ENCODE measurements at regions not wholly inside any gene's neighbourhood (a gene's known extent, or its start where the extent isn't known, plus 50 kb on each side); places are given as distances from the start of the nearest gene placed in this dataset.

- no peak for DNase-seq
- peaks cover 0 to 1% (median 0%) of the 10 kb centered on the region in 3 donors for H3K27me3 Mint-ChIP-seq (ENCODE audit: low read depth in 3 of 3)
- H3K4me1 Mint-ChIP-seq, result peaks cover 0 to 21% of the 10 kb centered on the region in 2 donors
- no peaks in the 10 kb centered on the region for H3K9me3 Mint-ChIP-seq
- H3K4me3 Mint-ChIP-seq, result no peak overlapping the region
- no peak overlapping the region for H3K27ac Mint-ChIP-seq
- H3K36me3 Mint-ChIP-seq, result peaks cover 0 to 3% (median 0%) of the 10 kb centered on the region in 3 donors
These were observed 262.0 kb upstream of the FERD3L start for GRCh38 chr7:19407270-19407669.

- H3K36me3 Mint-ChIP-seq, result no peaks in the 10 kb centered on the region
- H3K27me3 Mint-ChIP-seq (ENCODE audit: low read depth in 3 of 3), result peaks cover 0 to 1% (median 0%) of the 10 kb centered on the region in 3 donors
- peak overlapping the region in 1 of 6 donors; percentile 13 for H3K27ac Mint-ChIP-seq
- peaks cover 0 to 21% of the 10 kb centered on the region in 2 donors for H3K4me1 Mint-ChIP-seq
- DNase-seq, result no peak
- peak overlapping the region; percentile 65 to 85 (median 70) for H3K4me3 Mint-ChIP-seq
- no peaks in the 10 kb centered on the region for H3K9me3 Mint-ChIP-seq
These were observed 260.3 kb upstream of the FERD3L start for GRCh38 chr7:19405541-19405940.

GRCh38 chr7:19404912-19405329 lies 259.7 kb upstream of the FERD3L start:
- Mint-ChIP-seq H3K27ac (peak overlapping the region in 3 of 6 donors; percentile 0 to 53 (median 13)), H3K4me1 (peaks cover 0 to 21% of the 10 kb centered on the region in 2 donors), H3K4me3 (peak overlapping the region; percentile 65 to 85 (median 70)), H3K36me3 (no peaks in the 10 kb centered on the region), H3K9me3 (no peaks in the 10 kb centered on the region), H3K27me3 (ENCODE audit: low read depth in 3 of 3) (peaks cover 0 to 1% (median 0%) of the 10 kb centered on the region in 3 donors)
- DNase-seq, result peak; percentile 15 to 28 (median 23)

- no peak overlapping the region for H3K4me3 Mint-ChIP-seq
- H3K4me1 Mint-ChIP-seq, result peaks cover 3 to 26% of the 10 kb centered on the region in 2 donors
- no peaks in the 10 kb centered on the region for H3K9me3 Mint-ChIP-seq
- H3K27ac Mint-ChIP-seq, result no peak overlapping the region
- H3K27me3 Mint-ChIP-seq (ENCODE audit: low read depth in 3 of 3), result peaks cover 0 to 1% (median 0%) of the 10 kb centered on the region in 3 donors
- no peak for DNase-seq
- H3K36me3 Mint-ChIP-seq, result no peaks in the 10 kb centered on the region
These were observed 258.5 kb upstream of the FERD3L start for GRCh38 chr7:19403691-19404090.

GRCh38 chr7:19401461-19401860 lies 256.2 kb upstream of the FERD3L start:
- no peaks in the 10 kb centered on the region for H3K36me3 Mint-ChIP-seq
- peaks cover 20 to 41% of the 10 kb centered on the region in 2 donors for H3K4me1 Mint-ChIP-seq
- H3K4me3 Mint-ChIP-seq, result no peak overlapping the region
- peaks cover 0 to 1% (median 0%) of the 10 kb centered on the region in 3 donors for H3K27me3 Mint-ChIP-seq (ENCODE audit: low read depth in 3 of 3)
- no peak overlapping the region for H3K27ac Mint-ChIP-seq
- no peaks in the 10 kb centered on the region for H3K9me3 Mint-ChIP-seq
- DNase-seq, result no peak

GRCh38 chr7:19400758-19401254 lies 255.6 kb upstream of the FERD3L start:
- no peak for DNase-seq
- no peaks in the 10 kb centered on the region for H3K9me3 Mint-ChIP-seq
- H3K27ac Mint-ChIP-seq, result no peak overlapping the region
- peaks cover 20 to 36% of the 10 kb centered on the region in 2 donors for H3K4me1 Mint-ChIP-seq
- H3K4me3 Mint-ChIP-seq, result no peak overlapping the region
- H3K36me3 Mint-ChIP-seq, result no peaks in the 10 kb centered on the region
- H3K27me3 Mint-ChIP-seq (ENCODE audit: low read depth in 3 of 3), result no peaks in the 10 kb centered on the region

GRCh38 chr7:19397911-19398310 lies 252.7 kb upstream of the FERD3L start:
- peaks cover 0 to 3% (median 0%) of the 10 kb centered on the region in 3 donors for H3K27me3 Mint-ChIP-seq (ENCODE audit: low read depth in 3 of 3)
- peaks cover 20% of the 10 kb centered on the region in 2 donors for H3K4me1 Mint-ChIP-seq
- DNase-seq, result peak; percentile 19 to 26 (median 22)
- H3K9me3 Mint-ChIP-seq, result no peaks in the 10 kb centered on the region
- H3K36me3 Mint-ChIP-seq, result no peaks in the 10 kb centered on the region
- peak overlapping the region; percentile 4 to 77 (median 63) for H3K27ac Mint-ChIP-seq
- H3K4me3 Mint-ChIP-seq, result peak overlapping the region; percentile 44 to 74 (median 69)

- no peak overlapping the region for H3K27ac Mint-ChIP-seq
- peaks cover under 1 to 2% of the 10 kb centered on the region in 2 donors for H3K4me1 Mint-ChIP-seq
- H3K9me3 Mint-ChIP-seq, result peaks cover 0 to 16% (median 0%) of the 10 kb centered on the region in 6 donors
- no peak overlapping the region for H3K4me3 Mint-ChIP-seq
- H3K36me3 Mint-ChIP-seq, result peaks cover 0 to 5% (median 3%) of the 10 kb centered on the region in 3 donors
- peaks cover 0 to 3% (median 0%) of the 10 kb centered on the region in 3 donors for H3K27me3 Mint-ChIP-seq (ENCODE audit: low read depth in 3 of 3)
- DNase-seq, result no peak
These were observed 247.0 kb upstream of the FERD3L start for GRCh38 chr7:19392246-19392645.

GRCh38 chr7:19390795-19391194 lies 245.6 kb upstream of the FERD3L start:
- Mint-ChIP-seq H3K4me1 (no peaks in the 10 kb centered on the region), H3K27ac (no peak overlapping the region), H3K4me3 (no peak overlapping the region), H3K9me3 (peaks cover 0 to 16% (median 0%) of the 10 kb centered on the region in 6 donors), H3K36me3 (peaks cover 0 to 5% (median 3%) of the 10 kb centered on the region in 3 donors), H3K27me3 (ENCODE audit: low read depth in 3 of 3) (peaks cover 0 to 3% (median 0%) of the 10 kb centered on the region in 3 donors)
- no peak for DNase-seq

GRCh38 chr7:19381321-19381720 lies 236.1 kb upstream of the FERD3L start:
- Mint-ChIP-seq H3K9me3 (peaks cover 0 to 4% (median 0%) of the 10 kb centered on the region in 6 donors), H3K4me1 (peaks cover 4 to 7% of the 10 kb centered on the region in 2 donors), H3K4me3 (no peak overlapping the region), H3K27me3 (ENCODE audit: low read depth in 3 of 3) (peaks cover 2 to 4% (median 4%) of the 10 kb centered on the region in 3 donors), H3K27ac (no peak overlapping the region), H3K36me3 (peaks cover 0 to 4% (median 3%) of the 10 kb centered on the region in 3 donors)
- no peak for DNase-seq

- Mint-ChIP-seq H3K9me3 (peaks cover 0 to 5% (median 0%) of the 10 kb centered on the region in 6 donors), H3K36me3 (peaks cover 0 to 4% (median 3%) of the 10 kb centered on the region in 3 donors), H3K27me3 (ENCODE audit: low read depth in 3 of 3) (peaks cover 2 to 5% (median 4%) of the 10 kb centered on the region in 3 donors), H3K4me1 (peaks cover 4 to 5% of the 10 kb centered on the region in 2 donors), H3K27ac (no peak overlapping the region), H3K4me3 (no peak overlapping the region)
- no peak for DNase-seq
These were observed 233.1 kb upstream of the FERD3L start for GRCh38 chr7:19378345-19378714.

- no peaks in the 10 kb centered on the region for H3K4me1 Mint-ChIP-seq
- H3K36me3 Mint-ChIP-seq, result peaks cover 3 to 4% (median 3%) of the 10 kb centered on the region in 3 donors
- H3K27me3 Mint-ChIP-seq (ENCODE audit: low read depth in 3 of 3), result peaks cover 2 to 5% (median 4%) of the 10 kb centered on the region in 3 donors
- H3K27ac Mint-ChIP-seq, result no peak overlapping the region
- no peak overlapping the region for H3K4me3 Mint-ChIP-seq
- no peak for DNase-seq
- peaks cover 0 to 5% (median 0%) of the 10 kb centered on the region in 6 donors for H3K9me3 Mint-ChIP-seq
These were observed 232.6 kb upstream of the FERD3L start for GRCh38 chr7:19377611-19378344.

GRCh38 chr7:19376538-19376937 lies 231.3 kb upstream of the FERD3L start:
- no peak for DNase-seq
- H3K4me1 Mint-ChIP-seq, result no peaks in the 10 kb centered on the region
- no peak overlapping the region for H3K4me3 Mint-ChIP-seq
- H3K9me3 Mint-ChIP-seq, result peaks cover 0 to 5% (median 0%) of the 10 kb centered on the region in 6 donors
- peaks cover 3 to 4% (median 4%) of the 10 kb centered on the region in 3 donors for H3K36me3 Mint-ChIP-seq
- H3K27ac Mint-ChIP-seq, result no peak overlapping the region
- H3K27me3 Mint-ChIP-seq (ENCODE audit: low read depth in 3 of 3), result peaks cover 2 to 5% (median 4%) of the 10 kb centered on the region in 3 donors

GRCh38 chr7:19375976-19376375 lies 230.8 kb upstream of the FERD3L start:
- DNase-seq, result no peak
- Mint-ChIP-seq H3K27ac (no peak overlapping the region), H3K36me3 (peaks cover 3 to 4% (median 4%) of the 10 kb centered on the region in 3 donors), H3K4me1 (no peaks in the 10 kb centered on the region), H3K9me3 (peaks cover 0 to 5% (median 0%) of the 10 kb centered on the region in 6 donors), H3K4me3 (no peak overlapping the region), H3K27me3 (ENCODE audit: low read depth in 3 of 3) (peaks cover 2 to 5% (median 4%) of the 10 kb centered on the region in 3 donors)

Data from immature natural killer cell (primary cell).